Activated naive CD8-positive, alpha-beta T cell treated with anti-CD3 and anti-CD28 coated beads, Interleukin-2, amount 10 ng/mL, durations not matched to agents 7 days and 5 days (primary cell): ENCODE measurements at regions not wholly inside any gene's neighbourhood (a gene's known extent, or its start where the extent isn't known, plus 50 kb on each side); places are given as distances from the start of the nearest gene placed in this dataset.

Experiments
- ATAC-seq: fragments of 150-1000 bp; cut with Tn5 transposase; one replicate; pipeline ENCODE4 v1.10.0; 2021; ENCODE audit warnings: low read depth, moderate library complexity
- POLR2A ChIA-PET: fragments of 350-600 bp; sonication (Branson Sonifier 250); formaldehyde crosslinking; loops from one replicate; lab custom pipeline; 2021; ENCODE audit warnings: antibody characterized with exemption; lab: Charles Lee
- DNase-seq: peaks from one replicate; pipeline ENCODE4 v3.0.0; 2021
- H3K27ac Mint-ChIP-seq: one replicate; pipeline ENCODE4 v1.8.0; 2022; ENCODE audit warnings: mild to moderate bottlenecking, mixed read lengths
- H3K27me3 Mint-ChIP-seq: one replicate; pipeline ENCODE4 v1.8.0; 2022; ENCODE audit warnings: mild to moderate bottlenecking, moderate library complexity, mixed read lengths
- H3K36me3 Mint-ChIP-seq: one replicate; pipeline ENCODE4 v1.8.0; 2021; ENCODE audit warnings: mild to moderate bottlenecking, mixed read lengths
- H3K4me1 Mint-ChIP-seq: one replicate; pipeline ENCODE4 v1.8.0; 2021; ENCODE audit warnings: mixed read lengths
- H3K4me3 Mint-ChIP-seq: one replicate; pipeline ENCODE4 v1.8.0; 2022; ENCODE audit warnings: mild to moderate bottlenecking, moderate library complexity, mixed read lengths
- H3K9me3 Mint-ChIP-seq: one replicate; pipeline ENCODE4 v1.8.0; 2021; ENCODE audit warnings: mixed read lengths

DNA sequence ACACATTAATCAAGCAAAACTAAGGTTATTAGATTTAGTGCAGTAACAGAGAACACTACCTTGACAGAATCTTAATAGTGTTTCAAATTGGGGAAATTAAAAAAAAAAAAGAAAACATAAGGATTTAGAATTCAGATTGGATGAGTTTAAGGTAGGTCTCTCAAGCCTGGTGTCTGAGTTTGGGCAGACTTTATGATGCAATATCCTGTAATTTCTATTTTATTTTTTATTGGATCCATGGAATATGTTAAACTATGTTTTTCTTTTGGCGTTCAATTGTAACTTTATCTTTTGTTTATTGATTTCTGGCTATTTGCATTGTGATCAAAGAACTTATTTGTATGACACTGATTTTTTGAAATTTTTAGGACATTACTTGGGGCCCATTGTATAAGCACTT, 394.1 kb upstream of the NETO1 start:
- Mint-ChIP-seq H3K27me3 (no peaks in the 10 kb centered on the region), H3K9me3 (no peaks in the 10 kb centered on the region), H3K27ac (no peak overlapping the region), H3K4me1 (no peaks in the 10 kb centered on the region), H3K4me3 (no peak overlapping the region), H3K36me3 (no peaks in the 10 kb centered on the region)
- POLR2A ChIA-PET, result no interaction called here
- no peak for DNase-seq
- no peak for ATAC-seq

- no peak for ATAC-seq
- POLR2A ChIA-PET, result no interaction called here
- Mint-ChIP-seq H3K4me3 (no peak overlapping the region), H3K27me3 (no peaks in the 10 kb centered on the region), H3K9me3 (no peaks in the 10 kb centered on the region), H3K36me3 (no peaks in the 10 kb centered on the region), H3K4me1 (no peaks in the 10 kb centered on the region), H3K27ac (no peak overlapping the region)
- DNase-seq, result no peak
These were observed 393.5 kb upstream of the NETO1 start for GRCh38 chr18:73261243-73261642.

- POLR2A ChIA-PET, result no interaction called here
- no peaks in the 10 kb centered on the region for H3K27me3 Mint-ChIP-seq
These were observed 390.7 kb upstream of the NETO1 start for GRCh38 chr18:73258375-73259087.

GRCh38 chr18:73254564-73254963, 386.8 kb upstream of the NETO1 start:
- Mint-ChIP-seq H3K27ac (no peak overlapping the region), H3K4me3 (no peak overlapping the region)

More at GRCh38 chr18:73258375-73259087, 390.7 kb upstream of the NETO1 start:
- Mint-ChIP-seq H3K9me3 (no peaks in the 10 kb centered on the region), H3K27ac (no peak overlapping the region), H3K4me1 (no peaks in the 10 kb centered on the region), H3K4me3 (no peak overlapping the region), H3K36me3 (no peaks in the 10 kb centered on the region)
- no peak for ATAC-seq
- DNase-seq, result no peak

GRCh38 chr18:73249030-73249429, 381.2 kb upstream of the NETO1 start:
- POLR2A ChIA-PET, result no interaction called here
- Mint-ChIP-seq H3K4me1 (no peaks in the 10 kb centered on the region), H3K27ac (no peak overlapping the region)

More at GRCh38 chr18:73254564-73254963, 386.8 kb upstream of the NETO1 start:
- Mint-ChIP-seq H3K4me1 (no peaks in the 10 kb centered on the region), H3K9me3 (no peaks in the 10 kb centered on the region), H3K27me3 (no peaks in the 10 kb centered on the region), H3K36me3 (no peaks in the 10 kb centered on the region)
- DNase-seq (no peak), ATAC-seq (no peak)
- POLR2A ChIA-PET, result no interaction called here

GRCh38 chr18:73246763-73247162, 379.0 kb upstream of the NETO1 start:
- no peaks in the 10 kb centered on the region for H3K27me3 Mint-ChIP-seq
- H3K27ac Mint-ChIP-seq, result no peak overlapping the region
- POLR2A ChIA-PET, result no interaction called here
- H3K9me3 Mint-ChIP-seq, result peaks cover 5% of the 10 kb centered on the region
- no peak overlapping the region for H3K4me3 Mint-ChIP-seq
- no peaks in the 10 kb centered on the region for H3K4me1 Mint-ChIP-seq
- no peaks in the 10 kb centered on the region for H3K36me3 Mint-ChIP-seq
- DNase-seq (no peak), ATAC-seq (no peak)

More at GRCh38 chr18:73249030-73249429, 381.2 kb upstream of the NETO1 start:
- Mint-ChIP-seq H3K36me3 (no peaks in the 10 kb centered on the region), H3K9me3 (peaks cover 4% of the 10 kb centered on the region), H3K27me3 (no peaks in the 10 kb centered on the region), H3K4me3 (no peak overlapping the region)
- ATAC-seq, result no peak
- DNase-seq, result no peak

GRCh38 chr18:73245345-73245744, 377.6 kb upstream of the NETO1 start:
- H3K27ac Mint-ChIP-seq, result no peak overlapping the region
- no peaks in the 10 kb centered on the region for H3K36me3 Mint-ChIP-seq
- POLR2A ChIA-PET, result no interaction called here
- H3K4me3 Mint-ChIP-seq, result no peak overlapping the region
- no peaks in the 10 kb centered on the region for H3K27me3 Mint-ChIP-seq
- H3K4me1 Mint-ChIP-seq, result no peaks in the 10 kb centered on the region
- H3K9me3 Mint-ChIP-seq, result peaks cover 5% of the 10 kb centered on the region
- no peak for DNase-seq
- no peak for ATAC-seq

DNA sequence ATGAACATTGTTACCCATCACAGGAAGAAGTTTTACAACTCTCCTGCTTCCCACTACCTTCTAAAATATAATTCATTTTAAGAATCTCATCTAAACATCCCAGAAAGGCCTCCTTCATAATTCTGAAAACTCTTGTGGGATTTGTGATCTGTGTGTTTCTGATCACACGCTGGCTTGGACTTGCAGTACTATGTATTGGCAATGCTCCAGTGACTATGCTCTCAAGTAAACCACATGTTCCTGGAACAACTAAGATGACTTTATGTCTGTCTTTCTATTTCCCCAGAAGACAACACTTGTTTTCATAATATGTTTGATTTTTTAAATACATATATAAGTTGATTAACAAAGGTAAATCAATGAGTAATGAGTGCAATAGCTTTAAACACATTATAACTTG, 376.6 kb upstream of the NETO1 start:
- ATAC-seq, result no peak
- no peak for DNase-seq
- H3K9me3 Mint-ChIP-seq, result peaks cover 5% of the 10 kb centered on the region
- H3K27me3 Mint-ChIP-seq, result no peaks in the 10 kb centered on the region
- POLR2A ChIA-PET, result no interaction called here
- H3K36me3 Mint-ChIP-seq, result no peaks in the 10 kb centered on the region
- H3K4me1 Mint-ChIP-seq, result no peaks in the 10 kb centered on the region
- no peak overlapping the region for H3K27ac Mint-ChIP-seq
- no peak overlapping the region for H3K4me3 Mint-ChIP-seq

DNA sequence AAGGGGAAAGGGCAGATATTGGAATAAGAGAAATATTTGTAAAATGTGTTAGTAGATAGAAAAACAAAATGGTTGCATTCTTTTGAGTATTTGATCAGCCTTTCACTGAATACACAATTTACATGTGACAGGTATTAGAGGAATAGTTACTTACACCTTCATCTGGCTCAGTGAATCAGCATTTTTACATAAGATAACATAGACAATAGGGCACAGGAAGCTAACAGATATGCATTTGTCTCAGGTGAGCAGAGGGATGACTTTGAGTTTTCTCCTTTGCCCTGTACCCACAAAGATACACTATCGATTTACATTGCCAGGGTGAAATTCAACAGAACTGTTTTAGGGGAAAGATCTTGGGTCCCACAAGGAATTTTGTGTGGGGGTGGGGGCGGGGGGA, 373.1 kb upstream of the NETO1 start:
- no peaks in the 10 kb centered on the region for H3K36me3 Mint-ChIP-seq
- H3K4me3 Mint-ChIP-seq, result no peak overlapping the region
- H3K4me1 Mint-ChIP-seq, result no peaks in the 10 kb centered on the region
- no peaks in the 10 kb centered on the region for H3K27me3 Mint-ChIP-seq
- no peak overlapping the region for H3K27ac Mint-ChIP-seq
- peaks cover 7% of the 10 kb centered on the region for H3K9me3 Mint-ChIP-seq
- DNase-seq (no peak), ATAC-seq (no peak)
- POLR2A ChIA-PET, result interaction anchor here (0.7 kb wide), 1 partner anchor 54 kb away, joined by 3 read pairs; no protein-coding TSS in a partner anchor

GRCh38 chr18:73235921-73236320, 368.1 kb upstream of the NETO1 start:
- peaks cover 4% of the 10 kb centered on the region for H3K9me3 Mint-ChIP-seq
- ATAC-seq, result no peak
- H3K4me1 Mint-ChIP-seq, result no peaks in the 10 kb centered on the region
- POLR2A ChIA-PET, result no interaction called here
- H3K27me3 Mint-ChIP-seq, result no peaks in the 10 kb centered on the region
- H3K27ac Mint-ChIP-seq, result no peak overlapping the region
- no peak overlapping the region for H3K4me3 Mint-ChIP-seq
- no peak for DNase-seq
- no peaks in the 10 kb centered on the region for H3K36me3 Mint-ChIP-seq

- DNase-seq (no peak), ATAC-seq (no peak)
- POLR2A ChIA-PET, result no interaction called here
- no peaks in the 10 kb centered on the region for H3K4me1 Mint-ChIP-seq
- no peak overlapping the region for H3K27ac Mint-ChIP-seq
- no peak overlapping the region for H3K4me3 Mint-ChIP-seq
- H3K36me3 Mint-ChIP-seq, result no peaks in the 10 kb centered on the region
- H3K9me3 Mint-ChIP-seq, result peaks cover 4% of the 10 kb centered on the region
- no peaks in the 10 kb centered on the region for H3K27me3 Mint-ChIP-seq
These were observed 367.7 kb upstream of the NETO1 start for GRCh38 chr18:73235491-73235890.

GRCh38 chr18:73232933-73233332, 365.1 kb upstream of the NETO1 start:
- H3K9me3 Mint-ChIP-seq, result peaks cover 5% of the 10 kb centered on the region
- no peaks in the 10 kb centered on the region for H3K36me3 Mint-ChIP-seq
- POLR2A ChIA-PET, result no interaction called here
- H3K4me1 Mint-ChIP-seq, result no peaks in the 10 kb centered on the region
- DNase-seq (no peak), ATAC-seq (no peak)
- H3K27me3 Mint-ChIP-seq, result no peaks in the 10 kb centered on the region
- H3K4me3 Mint-ChIP-seq, result no peak overlapping the region
- no peak overlapping the region for H3K27ac Mint-ChIP-seq

- no peaks in the 10 kb centered on the region for H3K36me3 Mint-ChIP-seq
- POLR2A ChIA-PET, result no interaction called here
- H3K27me3 Mint-ChIP-seq, result no peaks in the 10 kb centered on the region
- no peak overlapping the region for H3K27ac Mint-ChIP-seq
- H3K4me3 Mint-ChIP-seq, result no peak overlapping the region
- ATAC-seq (no peak), DNase-seq (no peak)
- peaks cover 16% of the 10 kb centered on the region for H3K9me3 Mint-ChIP-seq
- no peaks in the 10 kb centered on the region for H3K4me1 Mint-ChIP-seq
These were observed 352.9 kb upstream of the NETO1 start for GRCh38 chr18:73220663-73221062.

DNA sequence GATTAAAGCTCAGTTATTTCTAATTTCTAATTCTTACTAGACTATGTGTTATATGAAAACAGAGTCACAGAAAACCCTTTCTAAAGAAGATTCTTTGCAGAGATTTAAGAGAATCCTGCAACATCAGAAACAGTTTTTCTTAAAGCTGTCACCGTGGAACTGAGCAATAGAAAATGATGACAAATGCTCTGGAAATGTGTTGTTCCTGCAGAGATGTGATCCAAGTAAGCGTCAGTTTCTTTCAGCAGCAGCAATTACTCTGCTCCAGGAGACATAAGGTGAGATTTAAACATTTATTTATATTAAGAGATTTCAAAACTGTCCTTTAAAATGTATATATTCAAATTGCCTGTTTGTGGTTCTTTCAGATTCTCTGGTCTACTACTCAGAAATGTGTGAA, 350.5 kb upstream of the NETO1 start:
- Mint-ChIP-seq H3K36me3 (no peaks in the 10 kb centered on the region), H3K27ac (no peak overlapping the region), H3K4me3 (no peak overlapping the region), H3K27me3 (no peaks in the 10 kb centered on the region), H3K9me3 (peaks cover 15% of the 10 kb centered on the region), H3K4me1 (no peaks in the 10 kb centered on the region)
- ATAC-seq (no peak), DNase-seq (no peak)
- POLR2A ChIA-PET, result no interaction called here
